ENCODE measurements at regions not wholly inside any gene's neighbourhood (a gene's known extent, or its start where the extent isn't known, plus 50 kb on each side); places are given as distances from the start of the nearest gene placed in this dataset.

DNA sequence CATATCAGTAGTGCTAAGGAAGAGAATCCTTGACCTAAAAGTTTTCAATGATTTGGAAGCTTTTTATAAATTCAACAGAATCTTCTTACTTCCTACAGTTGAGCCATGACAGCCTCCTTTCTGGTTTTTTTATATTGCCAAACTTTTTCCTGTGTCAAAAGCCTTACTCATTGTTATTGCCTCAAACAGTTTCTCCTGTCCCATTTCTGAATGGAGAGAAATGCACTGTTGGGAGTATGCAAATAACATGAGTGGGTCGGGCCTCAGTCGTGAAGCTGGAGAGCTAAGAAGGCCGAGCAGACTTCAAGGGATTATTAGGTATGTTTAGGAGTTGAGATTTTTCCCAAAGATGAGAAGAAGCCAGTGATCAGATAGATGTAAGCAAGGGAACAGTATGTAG is 766.4 kb upstream of the KLHL1 start:
- Histone ChIP-seq H3K27me3 (ENCODE audit: insufficient read depth, low read depth, low read length) (no peaks in the 10 kb centered on the region), H3K9me3 (ENCODE audit: low read length) (no peaks in the 10 kb centered on the region), H3K79me2 (replicated peaks; ENCODE audit: insufficient read depth, low read length) (no peaks in the 10 kb centered on the region), H3K9ac (ENCODE audit: low read length) (no peak overlapping the region), H3K27ac (ENCODE audit: low read length) (no peak overlapping the region), H3K4me3 (ENCODE audit: low read length) (no peak overlapping the region), H2AFZ (ENCODE audit: low read depth, low read length) (no peak overlapping the region), H4K20me1 (ENCODE audit: insufficient read depth) (no peaks in the 10 kb centered on the region), H3K9me2 (ENCODE audit: insufficient read depth, low read length) (no peaks in the 10 kb centered on the region), H3K36me3 (ENCODE audit: insufficient read depth, low read length) (no peaks in the 10 kb centered on the region), H3F3A (ENCODE audit: insufficient read depth, low read length, poor library complexity, severe bottlenecking) (no peaks in the 10 kb centered on the region), H3K4me2 (ENCODE audit: low read length) (no peak overlapping the region)
- TF ChIP-seq SMC3 (conservative IDR thresholded peaks at IDR 0.05; ENCODE audit: poor library complexity), result no peak
- TF ChIP-seq, protein P1, sequence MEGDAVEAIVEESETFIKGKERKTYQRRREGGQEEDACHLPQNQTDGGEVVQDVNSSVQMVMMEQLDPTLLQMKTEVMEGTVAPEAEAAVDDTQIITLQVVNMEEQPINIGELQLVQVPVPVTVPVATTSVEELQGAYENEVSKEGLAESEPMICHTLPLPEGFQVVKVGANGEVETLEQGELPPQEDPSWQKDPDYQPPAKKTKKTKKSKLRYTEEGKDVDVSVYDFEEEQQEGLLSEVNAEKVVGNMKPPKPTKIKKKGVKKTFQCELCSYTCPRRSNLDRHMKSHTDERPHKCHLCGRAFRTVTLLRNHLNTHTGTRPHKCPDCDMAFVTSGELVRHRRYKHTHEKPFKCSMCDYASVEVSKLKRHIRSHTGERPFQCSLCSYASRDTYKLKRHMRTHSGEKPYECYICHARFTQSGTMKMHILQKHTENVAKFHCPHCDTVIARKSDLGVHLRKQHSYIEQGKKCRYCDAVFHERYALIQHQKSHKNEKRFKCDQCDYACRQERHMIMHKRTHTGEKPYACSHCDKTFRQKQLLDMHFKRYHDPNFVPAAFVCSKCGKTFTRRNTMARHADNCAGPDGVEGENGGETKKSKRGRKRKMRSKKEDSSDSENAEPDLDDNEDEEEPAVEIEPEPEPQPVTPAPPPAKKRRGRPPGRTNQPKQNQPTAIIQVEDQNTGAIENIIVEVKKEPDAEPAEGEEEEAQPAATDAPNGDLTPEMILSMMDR (IDR thresholded peaks at IDR 0.05; ENCODE audit: poor library complexity, severe bottlenecking), result no peak
- no peak for TF ChIP-seq EP300 (conservative IDR thresholded peaks at IDR 0.05; ENCODE audit: poor library complexity, severe bottlenecking)
- no peak for TF ChIP-seq TAF1 (IDR thresholded peaks at IDR 0.05; ENCODE audit: low read depth)
- no peak for TF ChIP-seq POLR2AphosphoS5 (IDR thresholded peaks at IDR 0.05)
- TF ChIP-seq, protein P2, sequence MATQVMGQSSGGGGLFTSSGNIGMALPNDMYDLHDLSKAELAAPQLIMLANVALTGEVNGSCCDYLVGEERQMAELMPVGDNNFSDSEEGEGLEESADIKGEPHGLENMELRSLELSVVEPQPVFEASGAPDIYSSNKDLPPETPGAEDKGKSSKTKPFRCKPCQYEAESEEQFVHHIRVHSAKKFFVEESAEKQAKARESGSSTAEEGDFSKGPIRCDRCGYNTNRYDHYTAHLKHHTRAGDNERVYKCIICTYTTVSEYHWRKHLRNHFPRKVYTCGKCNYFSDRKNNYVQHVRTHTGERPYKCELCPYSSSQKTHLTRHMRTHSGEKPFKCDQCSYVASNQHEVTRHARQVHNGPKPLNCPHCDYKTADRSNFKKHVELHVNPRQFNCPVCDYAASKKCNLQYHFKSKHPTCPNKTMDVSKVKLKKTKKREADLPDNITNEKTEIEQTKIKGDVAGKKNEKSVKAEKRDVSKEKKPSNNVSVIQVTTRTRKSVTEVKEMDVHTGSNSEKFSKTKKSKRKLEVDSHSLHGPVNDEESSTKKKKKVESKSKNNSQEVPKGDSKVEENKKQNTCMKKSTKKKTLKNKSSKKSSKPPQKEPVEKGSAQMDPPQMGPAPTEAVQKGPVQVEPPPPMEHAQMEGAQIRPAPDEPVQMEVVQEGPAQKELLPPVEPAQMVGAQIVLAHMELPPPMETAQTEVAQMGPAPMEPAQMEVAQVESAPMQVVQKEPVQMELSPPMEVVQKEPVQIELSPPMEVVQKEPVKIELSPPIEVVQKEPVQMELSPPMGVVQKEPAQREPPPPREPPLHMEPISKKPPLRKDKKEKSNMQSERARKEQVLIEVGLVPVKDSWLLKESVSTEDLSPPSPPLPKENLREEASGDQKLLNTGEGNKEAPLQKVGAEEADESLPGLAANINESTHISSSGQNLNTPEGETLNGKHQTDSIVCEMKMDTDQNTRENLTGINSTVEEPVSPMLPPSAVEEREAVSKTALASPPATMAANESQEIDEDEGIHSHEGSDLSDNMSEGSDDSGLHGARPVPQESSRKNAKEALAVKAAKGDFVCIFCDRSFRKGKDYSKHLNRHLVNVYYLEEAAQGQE (IDR thresholded peaks at IDR 0.05; ENCODE audit: borderline replicate concordance), result no peak
- TF ChIP-seq EZH2 (IDR thresholded peaks at IDR 0.05; ENCODE audit: borderline replicate concordance, insufficient read depth, low read length, poor library complexity, severe bottlenecking), result no peak
- no peak for TF ChIP-seq MXI1 (conservative IDR thresholded peaks at IDR 0.05; ENCODE audit: poor library complexity, severe bottlenecking)
- TF ChIP-seq RAD21 (conservative IDR thresholded peaks at IDR 0.05), result no peak

DNA sequence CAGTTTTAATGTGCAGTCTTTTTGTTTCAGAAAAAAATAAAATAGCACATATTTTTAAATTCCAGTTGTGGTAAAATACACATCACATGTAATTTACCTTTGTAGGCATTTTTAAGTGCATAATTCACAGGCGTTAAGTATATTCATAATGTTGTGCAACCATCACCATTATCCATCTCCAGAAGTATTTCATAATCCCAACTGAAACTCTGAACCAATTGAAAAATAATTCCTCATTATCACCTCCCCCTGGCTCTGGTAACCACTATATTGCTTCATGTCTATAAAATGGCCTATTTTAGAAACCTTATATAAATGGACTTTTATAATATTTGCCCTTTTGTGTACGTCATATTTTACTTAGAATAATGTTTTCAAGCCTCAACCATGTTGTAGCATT is 756.5 kb upstream of the KLHL1 start:
- no peak overlapping the region for H3K4me2 ChIP-seq (ENCODE audit: low read length)
- no peaks in the 10 kb centered on the region for H3K9me2 ChIP-seq (ENCODE audit: insufficient read depth, low read length)
- no peaks in the 10 kb centered on the region for H3K36me3 ChIP-seq (ENCODE audit: insufficient read depth, low read length)
- H3K27me3 ChIP-seq (ENCODE audit: insufficient read depth, low read depth, low read length), result no peaks in the 10 kb centered on the region
- no peaks in the 10 kb centered on the region for H3K79me2 ChIP-seq (replicated peaks; ENCODE audit: insufficient read depth, low read length)
- TF ChIP-seq TAF1 (IDR thresholded peaks at IDR 0.05; ENCODE audit: low read depth) (no peak), SMC3 (conservative IDR thresholded peaks at IDR 0.05; ENCODE audit: poor library complexity) (no peak), MXI1 (conservative IDR thresholded peaks at IDR 0.05; ENCODE audit: poor library complexity, severe bottlenecking) (no peak), RAD21 (conservative IDR thresholded peaks at IDR 0.05) (no peak), EZH2 (IDR thresholded peaks at IDR 0.05; ENCODE audit: borderline replicate concordance, insufficient read depth, low read length, poor library complexity, severe bottlenecking) (no peak), EP300 (conservative IDR thresholded peaks at IDR 0.05; ENCODE audit: poor library complexity, severe bottlenecking) (no peak), POLR2AphosphoS5 (IDR thresholded peaks at IDR 0.05) (no peak)
- TF ChIP-seq, protein P2 (IDR thresholded peaks at IDR 0.05; ENCODE audit: borderline replicate concordance), result no peak
- TF ChIP-seq, protein P1 (IDR thresholded peaks at IDR 0.05; ENCODE audit: poor library complexity, severe bottlenecking), result no peak
- H3K9me3 ChIP-seq (ENCODE audit: low read length), result no peaks in the 10 kb centered on the region
- no peak overlapping the region for H3K9ac ChIP-seq (ENCODE audit: low read length)
- no peaks in the 10 kb centered on the region for H3F3A ChIP-seq (ENCODE audit: insufficient read depth, low read length, poor library complexity, severe bottlenecking)
- H4K20me1 ChIP-seq (ENCODE audit: insufficient read depth), result no peaks in the 10 kb centered on the region
- no peak overlapping the region for H3K4me3 ChIP-seq (ENCODE audit: low read length)
- H3K27ac ChIP-seq (ENCODE audit: low read length), result no peak overlapping the region
- H2AFZ ChIP-seq (ENCODE audit: low read depth, low read length), result no peak overlapping the region

Measured in neural cell (in vitro differentiated cells).